ENCODE measurements at regions not wholly inside any gene's neighbourhood (a gene's known extent, or its start where the extent isn't known, plus 50 kb on each side); places are given as distances from the start of the nearest gene placed in this dataset.
"Not testable (repeated sequence)": the region's sequence is repeated elsewhere in the genome, so short reads cannot be mapped to it uniquely, and the experiment has no call there.

- no peak for DNase-seq (ENCODE audit: low read depth in 2 of 2)
These were observed 142.2 kb downstream of the FAM47A start for GRCh38 chrX:33989936-33990335.

- DNase-seq (ENCODE audit: low read depth in 2 of 2), result no peak
These were observed 144.7 kb downstream of the FAM47A start for GRCh38 chrX:33987458-33987857.

- DNase-seq (ENCODE audit: low read depth in 2 of 2), result no peak
These were observed 157.4 kb downstream of the FAM47A start for GRCh38 chrX:33974676-33975075.

- no peak for DNase-seq (ENCODE audit: low read depth in 2 of 2)
These were observed 161.8 kb downstream of the FAM47A start for GRCh38 chrX:33970028-33970967.

- DNase-seq (ENCODE audit: low read depth in 2 of 2), result no peak
These were observed 163.0 kb downstream of the FAM47A start for GRCh38 chrX:33969105-33969504.

GRCh38 chrX:33968611-33969010, 163.5 kb downstream of the FAM47A start:
- no peak for DNase-seq (ENCODE audit: low read depth in 2 of 2)

- no peak for DNase-seq (ENCODE audit: low read depth in 2 of 2)
These were observed 182.8 kb downstream of the FAM47A start for GRCh38 chrX:33949300-33949699.

GRCh38 chrX:33926249-33926648, 205.9 kb downstream of the FAM47A start:
- not testable (repeated sequence) for DNase-seq (ENCODE audit: low read depth in 2 of 2)

- no peak for DNase-seq (ENCODE audit: low read depth in 2 of 2)
These were observed 208.9 kb downstream of the FAM47A start for GRCh38 chrX:33923262-33923661.

- no peak for DNase-seq (ENCODE audit: low read depth in 2 of 2)
These were observed 222.3 kb downstream of the FAM47A start for GRCh38 chrX:33909836-33910235.

GRCh38 chrX:33908898-33909297, 223.2 kb downstream of the FAM47A start:
- no peak for DNase-seq (ENCODE audit: low read depth in 2 of 2)

- DNase-seq (ENCODE audit: low read depth in 2 of 2), result no peak
These were observed 224.0 kb downstream of the FAM47A start for GRCh38 chrX:33908074-33908473.

GRCh38 chrX:33906971-33907370, 225.1 kb downstream of the FAM47A start:
- no peak for DNase-seq (ENCODE audit: low read depth in 2 of 2)

- DNase-seq (ENCODE audit: low read depth in 2 of 2), result no peak
These were observed 239.4 kb downstream of the FAM47A start for GRCh38 chrX:33892670-33893069.

GRCh38 chrX:33855251-33855650, 276.9 kb downstream of the FAM47A start:
- no peak for DNase-seq (ENCODE audit: low read depth in 2 of 2)

- DNase-seq (ENCODE audit: low read depth in 2 of 2), result not testable (repeated sequence)
These were observed 280.0 kb downstream of the FAM47A start for GRCh38 chrX:33852146-33852545.

- DNase-seq (ENCODE audit: low read depth in 2 of 2), result no peak
These were observed 291.9 kb downstream of the FAM47A start for GRCh38 chrX:33840176-33840575.

GRCh38 chrX:33831211-33831610, 300.9 kb downstream of the FAM47A start:
- no peak for DNase-seq (ENCODE audit: low read depth in 2 of 2)

- no peak for DNase-seq (ENCODE audit: low read depth in 2 of 2)
These were observed 314.8 kb downstream of the FAM47A start for GRCh38 chrX:33817266-33817665.

GRCh38 chrX:33808636-33809035, 323.5 kb downstream of the FAM47A start:
- no peak for DNase-seq (ENCODE audit: low read depth in 2 of 2)

- no peak for DNase-seq (ENCODE audit: low read depth in 2 of 2)
These were observed 347.6 kb downstream of the FAM47A start for GRCh38 chrX:33784548-33784947.

GRCh38 chrX:33741807-33742206, 390.3 kb downstream of the FAM47A start:
- no peak for DNase-seq (ENCODE audit: low read depth in 2 of 2)

- no peak for DNase-seq (ENCODE audit: low read depth in 2 of 2)
These were observed 396.9 kb downstream of the FAM47A start for GRCh38 chrX:33735182-33735581.
